OCI-LY1 (cell line): ENCODE measurements at regions not wholly inside any gene's neighbourhood (a gene's known extent, or its start where the extent isn't known, plus 50 kb on each side); places are given as distances from the start of the nearest gene placed in this dataset.

Experiments
- H2AFZ ChIP-seq: fragments of 200-600 bp; sonication (generic), shearing (Covaris generic); 2 replicates; pipeline ENCODE4 v1.6.0; 2014; ENCODE audit warnings: antibody characterized with exemption, mild to moderate bottlenecking, low read length
- H3F3A ChIP-seq: fragments of 200-600 bp; sonication (generic), shearing (Covaris generic); 2 replicates; pipeline ENCODE4 v1.6.0; 2014; ENCODE audit warnings: mild to moderate bottlenecking, antibody characterized with exemption, low read length, moderate library complexity; ENCODE audit not compliant: insufficient read depth
- H3K27ac ChIP-seq: fragments of 200-600 bp; sonication (generic); 2 replicates; pipeline ENCODE4 v1.5.1; 2014; ENCODE audit warnings: low read length, mixed run types, mild to moderate bottlenecking, low read depth; ENCODE audit not compliant: poor library complexity, severe bottlenecking
- H3K27me3 ChIP-seq: fragments of 200-600 bp; sonication (generic); 2 replicates; pipeline ENCODE4 v1.6.0; 2014; ENCODE audit warnings: antibody characterized with exemption, mild to moderate bottlenecking, low read length, moderate library complexity; ENCODE audit not compliant: insufficient read depth
- H3K36me3 ChIP-seq: fragments of 200-600 bp; sonication (generic); 2 replicates; pipeline ENCODE4 v1.6.1; 2014; ENCODE audit warnings: mild to moderate bottlenecking, antibody characterized with exemption, low read length, moderate library complexity, mixed read lengths; ENCODE audit not compliant: insufficient read depth
- H3K4me1 ChIP-seq: fragments of 200-600 bp; sonication (generic); 2 replicates; pipeline ENCODE4 v1.5.1; 2014; ENCODE audit warnings: mild to moderate bottlenecking, low read length, moderate library complexity; ENCODE audit not compliant: insufficient read depth, severe bottlenecking
- H3K4me2 ChIP-seq: fragments of 200-600 bp; sonication (generic), shearing (Covaris generic); 2 replicates; pipeline ENCODE4 v1.6.1; 2014; ENCODE audit warnings: low read length
- H3K4me3 ChIP-seq: fragments of 200-600 bp; sonication (generic); 2 replicates; pipeline ENCODE4 v1.5.1; 2014; ENCODE audit warnings: low read length, low read depth, mild to moderate bottlenecking, mixed read lengths; ENCODE audit not compliant: poor library complexity, severe bottlenecking
- H3K79me2 ChIP-seq: fragments of 200-600 bp; shearing (Covaris generic); 2 replicates; pipeline ENCODE4 v1.6.1; 2016; ENCODE audit warnings: mixed run types, low read length, mixed read lengths; ENCODE audit not compliant: insufficient read depth
- H3K9ac ChIP-seq: fragments of 200-600 bp; sonication (generic), shearing (Covaris generic); 2 replicates; pipeline ENCODE4 v1.6.1; 2014; ENCODE audit warnings: mild to moderate bottlenecking, low read length, mixed read lengths
- H3K9me2 ChIP-seq: fragments of 200-600 bp; sonication (generic), shearing (Covaris generic); 2 replicates; pipeline ENCODE4 v1.6.1; 2014; ENCODE audit warnings: low read depth, mild to moderate bottlenecking, low read length, mixed read lengths
- H3K9me3 ChIP-seq: fragments of 200-600 bp; shearing (Covaris generic); 2 replicates; pipeline ENCODE4 v1.6.1; 2014; ENCODE audit warnings: low read length, mixed read lengths
- H4K20me1 ChIP-seq: fragments of 200-600 bp; sonication (generic), shearing (Covaris generic); 2 replicates; pipeline ENCODE4 v1.6.0; 2016; ENCODE audit warnings: mild to moderate bottlenecking, low read length; ENCODE audit not compliant: insufficient read depth
- EZH2 ChIP-seq: fragments of 200-600 bp; sonication (generic), shearing (Covaris generic); IDR thresholded peaks from 2 replicates; pipeline ENCODE4 v1.8.0; 2017; ENCODE audit warnings: borderline replicate concordance, mixed run types, mild to moderate bottlenecking, antibody characterized with exemption, low read length, moderate library complexity, mixed read lengths
- TF ChIP-seq, protein P1 (sequence below): fragments of 200-600 bp; sonication (generic), shearing (Covaris generic); IDR thresholded peaks from 2 replicates; pipeline ENCODE4 v1.5.1; 2017; ENCODE audit warnings: mild to moderate bottlenecking, antibody characterized with exemption, low read length, moderate library complexity, mixed read lengths

- no peak overlapping the region for H3K4me3 ChIP-seq
- no peaks in the 10 kb centered on the region for H3K36me3 ChIP-seq
- H3K4me2 ChIP-seq: no peak overlapping the region
- H2AFZ ChIP-seq: no peak overlapping the region
- no peaks in the 10 kb centered on the region for H3F3A ChIP-seq
- TF ChIP-seq EZH2: no peak
- TF ChIP-seq, protein P1, sequence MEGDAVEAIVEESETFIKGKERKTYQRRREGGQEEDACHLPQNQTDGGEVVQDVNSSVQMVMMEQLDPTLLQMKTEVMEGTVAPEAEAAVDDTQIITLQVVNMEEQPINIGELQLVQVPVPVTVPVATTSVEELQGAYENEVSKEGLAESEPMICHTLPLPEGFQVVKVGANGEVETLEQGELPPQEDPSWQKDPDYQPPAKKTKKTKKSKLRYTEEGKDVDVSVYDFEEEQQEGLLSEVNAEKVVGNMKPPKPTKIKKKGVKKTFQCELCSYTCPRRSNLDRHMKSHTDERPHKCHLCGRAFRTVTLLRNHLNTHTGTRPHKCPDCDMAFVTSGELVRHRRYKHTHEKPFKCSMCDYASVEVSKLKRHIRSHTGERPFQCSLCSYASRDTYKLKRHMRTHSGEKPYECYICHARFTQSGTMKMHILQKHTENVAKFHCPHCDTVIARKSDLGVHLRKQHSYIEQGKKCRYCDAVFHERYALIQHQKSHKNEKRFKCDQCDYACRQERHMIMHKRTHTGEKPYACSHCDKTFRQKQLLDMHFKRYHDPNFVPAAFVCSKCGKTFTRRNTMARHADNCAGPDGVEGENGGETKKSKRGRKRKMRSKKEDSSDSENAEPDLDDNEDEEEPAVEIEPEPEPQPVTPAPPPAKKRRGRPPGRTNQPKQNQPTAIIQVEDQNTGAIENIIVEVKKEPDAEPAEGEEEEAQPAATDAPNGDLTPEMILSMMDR: no peak
- H3K27me3 ChIP-seq: no peaks in the 10 kb centered on the region
- H3K79me2 ChIP-seq: no peaks in the 10 kb centered on the region
- no peaks in the 10 kb centered on the region for H3K4me1 ChIP-seq
- no peaks in the 10 kb centered on the region for H3K9me3 ChIP-seq
- no peak overlapping the region for H3K27ac ChIP-seq
- H4K20me1 ChIP-seq: no peaks in the 10 kb centered on the region
- H3K9ac ChIP-seq: no peak overlapping the region
- H3K9me2 ChIP-seq: no peaks in the 10 kb centered on the region
Measured at GRCh38 chr3:82392203-82392775, 630.8 kb upstream of the GBE1 start.

GRCh38 chr3:82390868-82391267, 629.4 kb upstream of the GBE1 start:
- Histone ChIP-seq H3K4me1 (no peaks in the 10 kb centered on the region), H2AFZ (no peak overlapping the region), H3K27ac (no peak overlapping the region), H3K79me2 (no peaks in the 10 kb centered on the region), H3K4me3 (no peak overlapping the region), H3K27me3 (no peaks in the 10 kb centered on the region), H3K36me3 (no peaks in the 10 kb centered on the region), H3K9me2 (no peaks in the 10 kb centered on the region), H4K20me1 (no peaks in the 10 kb centered on the region), H3K9me3 (no peaks in the 10 kb centered on the region), H3K9ac (no peak overlapping the region), H3K4me2 (no peak overlapping the region), H3F3A (no peaks in the 10 kb centered on the region)
- TF ChIP-seq, protein P1: no peak
- no peak for TF ChIP-seq EZH2

DNA sequence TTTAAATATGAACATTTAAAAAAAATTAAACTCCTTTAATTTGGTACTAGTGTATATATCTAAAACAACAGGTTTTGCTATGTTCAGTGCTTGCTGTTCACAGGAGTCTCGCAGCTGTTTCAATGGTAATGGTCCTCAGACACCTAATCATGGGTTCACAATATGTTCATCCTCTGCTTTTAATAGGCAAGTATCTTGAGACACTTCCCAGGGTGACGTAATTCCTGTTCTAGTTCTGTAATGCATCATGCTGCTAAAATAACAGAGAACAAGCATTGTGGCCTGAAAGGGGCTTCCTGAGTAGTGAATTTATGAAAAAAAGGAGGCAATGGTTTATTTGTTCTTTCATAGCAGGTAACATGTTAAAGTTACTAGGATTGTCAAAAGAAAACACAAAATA, 625.2 kb upstream of the GBE1 start:
- no peaks in the 10 kb centered on the region for H3K4me1 ChIP-seq
- H3K79me2 ChIP-seq: no peaks in the 10 kb centered on the region
- H3K9ac ChIP-seq: no peak overlapping the region
- H3K27me3 ChIP-seq: no peaks in the 10 kb centered on the region
- TF ChIP-seq, protein P1: no peak
- no peak for TF ChIP-seq EZH2
- H3K9me2 ChIP-seq: no peaks in the 10 kb centered on the region
- H3K4me2 ChIP-seq: no peak overlapping the region
- no peaks in the 10 kb centered on the region for H3K9me3 ChIP-seq
- H3K27ac ChIP-seq: no peak overlapping the region
- H3K36me3 ChIP-seq: no peaks in the 10 kb centered on the region
- no peak overlapping the region for H3K4me3 ChIP-seq
- no peaks in the 10 kb centered on the region for H3F3A ChIP-seq
- no peaks in the 10 kb centered on the region for H4K20me1 ChIP-seq
- H2AFZ ChIP-seq: no peak overlapping the region
